NB4 (cell line): ENCODE measurements at regions not wholly inside any gene's neighbourhood (a gene's known extent, or its start where the extent isn't known, plus 50 kb on each side); places are given as distances from the start of the nearest gene placed in this dataset.

ENCODE experiments used
- MYC ChIP-seq: IDR thresholded peaks from 2 replicates; pipeline ENCODE4 v1.6.1; 2011; ENCODE audit warnings: low read depth, low read length
- POLR2A ChIP-seq: IDR thresholded peaks from 2 replicates; pipeline ENCODE4 v1.6.1; 2011; ENCODE audit warnings: mild to moderate bottlenecking; ENCODE audit not compliant: insufficient read length; ENCODE audit errors: extremely low read depth
- TF ChIP-seq, protein P1 (sequence below): IDR thresholded peaks from one replicate; pipeline ENCODE4 v1.5.1; 2012; ENCODE audit warnings: low read depth, low read length
- TF ChIP-seq, protein P2 (sequence below): IDR thresholded peaks from 2 replicates; pipeline ENCODE4 v1.6.1; 2011; ENCODE audit warnings: low read depth, low read length

DNA sequence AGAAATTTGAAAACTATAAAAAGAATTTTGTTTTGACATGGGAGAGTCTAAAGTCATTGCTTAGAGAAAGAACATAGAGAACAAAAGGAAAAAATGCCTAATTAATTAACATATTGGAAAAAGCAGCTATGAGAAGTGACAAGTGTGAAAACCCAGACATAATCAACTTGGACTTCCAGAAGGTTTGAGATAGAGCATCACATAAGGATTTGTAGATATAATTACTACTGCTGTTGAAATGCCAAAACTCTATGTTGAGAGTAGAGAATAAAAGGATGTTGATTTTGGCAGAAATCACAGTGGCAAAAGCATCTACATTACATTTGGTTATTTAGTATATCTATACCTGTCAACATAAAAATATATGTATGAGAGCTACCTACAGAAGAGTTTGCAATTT is 135.1 kb downstream of the SLC41A2 start:
- TF ChIP-seq, protein P1, sequence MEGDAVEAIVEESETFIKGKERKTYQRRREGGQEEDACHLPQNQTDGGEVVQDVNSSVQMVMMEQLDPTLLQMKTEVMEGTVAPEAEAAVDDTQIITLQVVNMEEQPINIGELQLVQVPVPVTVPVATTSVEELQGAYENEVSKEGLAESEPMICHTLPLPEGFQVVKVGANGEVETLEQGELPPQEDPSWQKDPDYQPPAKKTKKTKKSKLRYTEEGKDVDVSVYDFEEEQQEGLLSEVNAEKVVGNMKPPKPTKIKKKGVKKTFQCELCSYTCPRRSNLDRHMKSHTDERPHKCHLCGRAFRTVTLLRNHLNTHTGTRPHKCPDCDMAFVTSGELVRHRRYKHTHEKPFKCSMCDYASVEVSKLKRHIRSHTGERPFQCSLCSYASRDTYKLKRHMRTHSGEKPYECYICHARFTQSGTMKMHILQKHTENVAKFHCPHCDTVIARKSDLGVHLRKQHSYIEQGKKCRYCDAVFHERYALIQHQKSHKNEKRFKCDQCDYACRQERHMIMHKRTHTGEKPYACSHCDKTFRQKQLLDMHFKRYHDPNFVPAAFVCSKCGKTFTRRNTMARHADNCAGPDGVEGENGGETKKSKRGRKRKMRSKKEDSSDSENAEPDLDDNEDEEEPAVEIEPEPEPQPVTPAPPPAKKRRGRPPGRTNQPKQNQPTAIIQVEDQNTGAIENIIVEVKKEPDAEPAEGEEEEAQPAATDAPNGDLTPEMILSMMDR: no peak
- TF ChIP-seq POLR2A (no peak), MYC (no peak)
- TF ChIP-seq, protein P2, sequence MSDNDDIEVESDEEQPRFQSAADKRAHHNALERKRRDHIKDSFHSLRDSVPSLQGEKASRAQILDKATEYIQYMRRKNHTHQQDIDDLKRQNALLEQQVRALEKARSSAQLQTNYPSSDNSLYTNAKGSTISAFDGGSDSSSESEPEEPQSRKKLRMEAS: no peak
